OCI-LY1 (cell line): ENCODE measurements at regions not wholly inside any gene's neighbourhood (a gene's known extent, or its start where the extent isn't known, plus 50 kb on each side); places are given as distances from the start of the nearest gene placed in this dataset.

ENCODE experiments used
- H2AFZ ChIP-seq: fragments of 200-600 bp; sonication (generic), shearing (Covaris generic); 2 replicates; pipeline ENCODE4 v1.6.0; 2014; ENCODE audit warnings: antibody characterized with exemption, mild to moderate bottlenecking, low read length
- H3F3A ChIP-seq: fragments of 200-600 bp; sonication (generic), shearing (Covaris generic); 2 replicates; pipeline ENCODE4 v1.6.0; 2014; ENCODE audit warnings: mild to moderate bottlenecking, antibody characterized with exemption, low read length, moderate library complexity; ENCODE audit not compliant: insufficient read depth
- H3K27ac ChIP-seq: fragments of 200-600 bp; sonication (generic); 2 replicates; pipeline ENCODE4 v1.5.1; 2014; ENCODE audit warnings: low read length, mixed run types, mild to moderate bottlenecking, low read depth; ENCODE audit not compliant: poor library complexity, severe bottlenecking
- H3K27me3 ChIP-seq: fragments of 200-600 bp; sonication (generic); 2 replicates; pipeline ENCODE4 v1.6.0; 2014; ENCODE audit warnings: antibody characterized with exemption, mild to moderate bottlenecking, low read length, moderate library complexity; ENCODE audit not compliant: insufficient read depth
- H3K36me3 ChIP-seq: fragments of 200-600 bp; sonication (generic); 2 replicates; pipeline ENCODE4 v1.6.1; 2014; ENCODE audit warnings: mild to moderate bottlenecking, antibody characterized with exemption, low read length, moderate library complexity, mixed read lengths; ENCODE audit not compliant: insufficient read depth
- H3K4me1 ChIP-seq: fragments of 200-600 bp; sonication (generic); 2 replicates; pipeline ENCODE4 v1.5.1; 2014; ENCODE audit warnings: mild to moderate bottlenecking, low read length, moderate library complexity; ENCODE audit not compliant: insufficient read depth, severe bottlenecking
- H3K4me2 ChIP-seq: fragments of 200-600 bp; sonication (generic), shearing (Covaris generic); 2 replicates; pipeline ENCODE4 v1.6.1; 2014; ENCODE audit warnings: low read length
- H3K4me3 ChIP-seq: fragments of 200-600 bp; sonication (generic); 2 replicates; pipeline ENCODE4 v1.5.1; 2014; ENCODE audit warnings: low read length, low read depth, mild to moderate bottlenecking, mixed read lengths; ENCODE audit not compliant: poor library complexity, severe bottlenecking
- H3K79me2 ChIP-seq: fragments of 200-600 bp; shearing (Covaris generic); 2 replicates; pipeline ENCODE4 v1.6.1; 2016; ENCODE audit warnings: mixed run types, low read length, mixed read lengths; ENCODE audit not compliant: insufficient read depth
- H3K9ac ChIP-seq: fragments of 200-600 bp; sonication (generic), shearing (Covaris generic); 2 replicates; pipeline ENCODE4 v1.6.1; 2014; ENCODE audit warnings: mild to moderate bottlenecking, low read length, mixed read lengths
- H3K9me2 ChIP-seq: fragments of 200-600 bp; sonication (generic), shearing (Covaris generic); 2 replicates; pipeline ENCODE4 v1.6.1; 2014; ENCODE audit warnings: low read depth, mild to moderate bottlenecking, low read length, mixed read lengths
- H3K9me3 ChIP-seq: fragments of 200-600 bp; shearing (Covaris generic); 2 replicates; pipeline ENCODE4 v1.6.1; 2014; ENCODE audit warnings: low read length, mixed read lengths
- H4K20me1 ChIP-seq: fragments of 200-600 bp; sonication (generic), shearing (Covaris generic); 2 replicates; pipeline ENCODE4 v1.6.0; 2016; ENCODE audit warnings: mild to moderate bottlenecking, low read length; ENCODE audit not compliant: insufficient read depth
- EZH2 ChIP-seq: fragments of 200-600 bp; sonication (generic), shearing (Covaris generic); IDR thresholded peaks from 2 replicates; pipeline ENCODE4 v1.8.0; 2017; ENCODE audit warnings: borderline replicate concordance, mixed run types, mild to moderate bottlenecking, antibody characterized with exemption, low read length, moderate library complexity, mixed read lengths
- TF ChIP-seq, protein P1 (sequence below): fragments of 200-600 bp; sonication (generic), shearing (Covaris generic); IDR thresholded peaks from 2 replicates; pipeline ENCODE4 v1.5.1; 2017; ENCODE audit warnings: mild to moderate bottlenecking, antibody characterized with exemption, low read length, moderate library complexity, mixed read lengths

DNA sequence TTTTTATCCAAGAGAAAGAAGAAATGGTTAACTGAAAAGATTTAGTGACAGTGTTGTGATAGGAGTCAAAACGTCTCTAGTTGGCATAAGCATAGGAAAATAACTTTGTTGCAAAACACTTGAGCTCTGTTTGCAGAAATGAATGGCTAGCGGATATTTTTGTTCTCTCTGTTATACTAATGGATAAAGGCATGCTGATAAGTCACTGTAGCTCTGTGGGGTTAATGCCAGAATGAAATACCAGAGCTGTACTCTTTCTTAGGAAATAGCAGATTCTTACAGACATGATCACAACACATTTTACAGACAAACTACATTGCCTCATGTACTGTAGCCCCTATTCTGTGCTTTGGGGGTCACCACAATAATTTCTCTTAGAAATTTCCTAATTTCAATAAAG, 202.8 kb downstream of the DMRTA1 start:
- H3K9me3 ChIP-seq: no peaks in the 10 kb centered on the region
- no peaks in the 10 kb centered on the region for H3F3A ChIP-seq
- H3K79me2 ChIP-seq: no peaks in the 10 kb centered on the region

DNA sequence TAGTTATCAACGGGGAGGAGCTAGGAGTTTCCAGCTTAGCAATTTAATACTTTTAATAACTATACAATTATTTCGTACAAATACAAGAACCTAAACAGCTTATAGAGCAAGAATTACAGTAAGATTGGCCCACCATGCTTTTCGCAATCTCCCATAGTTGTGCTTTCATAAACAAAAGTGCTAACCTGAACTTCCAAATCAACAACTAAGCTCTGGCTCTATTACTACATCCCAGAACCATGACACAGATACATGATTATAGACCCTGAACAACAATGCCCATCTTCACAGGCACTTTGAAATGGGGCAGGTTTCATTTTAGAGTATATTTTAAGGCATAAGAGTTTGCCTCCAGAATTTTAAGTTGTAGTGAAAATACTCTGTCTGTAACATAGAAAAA, 203.5 kb downstream of the DMRTA1 start:
- no peaks in the 10 kb centered on the region for H3K9me2 ChIP-seq
- H3K4me2 ChIP-seq: no peak overlapping the region
- no peaks in the 10 kb centered on the region for H4K20me1 ChIP-seq
- H3K4me3 ChIP-seq: no peak overlapping the region
- H3F3A ChIP-seq: no peaks in the 10 kb centered on the region
- no peak overlapping the region for H2AFZ ChIP-seq
- no peak overlapping the region for H3K9ac ChIP-seq
- H3K36me3 ChIP-seq: no peaks in the 10 kb centered on the region
- H3K9me3 ChIP-seq: no peaks in the 10 kb centered on the region
- no peaks in the 10 kb centered on the region for H3K79me2 ChIP-seq
- no peaks in the 10 kb centered on the region for H3K4me1 ChIP-seq
- H3K27ac ChIP-seq: no peak overlapping the region
- H3K27me3 ChIP-seq: no peaks in the 10 kb centered on the region
- TF ChIP-seq, protein P1, sequence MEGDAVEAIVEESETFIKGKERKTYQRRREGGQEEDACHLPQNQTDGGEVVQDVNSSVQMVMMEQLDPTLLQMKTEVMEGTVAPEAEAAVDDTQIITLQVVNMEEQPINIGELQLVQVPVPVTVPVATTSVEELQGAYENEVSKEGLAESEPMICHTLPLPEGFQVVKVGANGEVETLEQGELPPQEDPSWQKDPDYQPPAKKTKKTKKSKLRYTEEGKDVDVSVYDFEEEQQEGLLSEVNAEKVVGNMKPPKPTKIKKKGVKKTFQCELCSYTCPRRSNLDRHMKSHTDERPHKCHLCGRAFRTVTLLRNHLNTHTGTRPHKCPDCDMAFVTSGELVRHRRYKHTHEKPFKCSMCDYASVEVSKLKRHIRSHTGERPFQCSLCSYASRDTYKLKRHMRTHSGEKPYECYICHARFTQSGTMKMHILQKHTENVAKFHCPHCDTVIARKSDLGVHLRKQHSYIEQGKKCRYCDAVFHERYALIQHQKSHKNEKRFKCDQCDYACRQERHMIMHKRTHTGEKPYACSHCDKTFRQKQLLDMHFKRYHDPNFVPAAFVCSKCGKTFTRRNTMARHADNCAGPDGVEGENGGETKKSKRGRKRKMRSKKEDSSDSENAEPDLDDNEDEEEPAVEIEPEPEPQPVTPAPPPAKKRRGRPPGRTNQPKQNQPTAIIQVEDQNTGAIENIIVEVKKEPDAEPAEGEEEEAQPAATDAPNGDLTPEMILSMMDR: no peak

More for the DNA sequence above, 202.8 kb downstream of the DMRTA1 start:
- Histone ChIP-seq H3K4me2 (no peak overlapping the region), H3K27ac (no peak overlapping the region), H3K27me3 (no peaks in the 10 kb centered on the region), H2AFZ (no peak overlapping the region), H4K20me1 (no peaks in the 10 kb centered on the region), H3K4me3 (no peak overlapping the region), H3K36me3 (no peaks in the 10 kb centered on the region), H3K9me2 (no peaks in the 10 kb centered on the region), H3K9ac (no peak overlapping the region), H3K4me1 (no peaks in the 10 kb centered on the region)
- no peak for TF ChIP-seq EZH2
- TF ChIP-seq, protein P1: no peak

DNA sequence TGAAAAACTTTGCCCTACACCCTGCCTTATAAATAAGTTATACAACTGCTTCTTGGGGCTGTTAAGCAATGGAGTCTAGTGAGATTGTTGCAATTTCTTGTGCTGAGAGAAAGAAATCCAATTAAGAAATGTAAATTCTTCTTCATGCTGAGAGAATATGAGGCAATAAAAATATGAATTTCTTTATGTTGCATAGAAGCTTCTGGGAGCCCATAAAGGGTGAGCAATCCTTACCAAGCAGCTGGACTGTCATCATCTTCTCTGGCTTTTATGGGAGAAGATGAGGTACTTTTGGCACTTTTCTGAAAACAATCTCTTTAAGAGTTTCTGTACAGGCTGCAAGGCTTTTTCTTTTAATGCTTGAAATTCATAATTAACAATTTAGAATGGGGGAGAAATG, 204.3 kb downstream of the DMRTA1 start:
- Histone ChIP-seq H3K79me2 (no peaks in the 10 kb centered on the region), H4K20me1 (no peaks in the 10 kb centered on the region), H2AFZ (no peak overlapping the region), H3K4me2 (no peak overlapping the region), H3K9me3 (no peaks in the 10 kb centered on the region), H3K36me3 (no peaks in the 10 kb centered on the region), H3F3A (no peaks in the 10 kb centered on the region), H3K27me3 (no peaks in the 10 kb centered on the region), H3K9ac (no peak overlapping the region), H3K4me3 (no peak overlapping the region), H3K4me1 (no peaks in the 10 kb centered on the region), H3K27ac (no peak overlapping the region), H3K9me2 (no peaks in the 10 kb centered on the region)
- TF ChIP-seq, protein P1: no peak
- no peak for TF ChIP-seq EZH2
